Esophagus muscularis mucosa (tissue), 3 donors: ENCODE measurements at regions not wholly inside any gene's neighbourhood (a gene's known extent, or its start where the extent isn't known, plus 50 kb on each side); places are given as distances from the start of the nearest gene placed in this dataset.

Experiments used
- POLR2A ChIP-seq: fragments of 450-650 bp; IDR thresholded peaks from one replicate; pipeline ENCODE4 v1.6.1; 2017; ENCODE audit warnings: antibody characterized with exemption, moderate library complexity, mild to moderate bottlenecking, low read depth
- POLR2AphosphoS5 ChIP-seq, 2 donors: sonication (generic); formaldehyde crosslinking; IDR thresholded peaks; one replicate each; pipeline ENCODE4 v1.6.1; 2017; ENCODE audit warnings: antibody characterized with exemption in 2 of 2
- TF ChIP-seq, protein P1 (sequence below), 3 experiments: fragments of 200-600 bp in 2 of 3; fragments of 450-650 bp in 1 of 3; sonication (generic) in 2 of 3; IDR thresholded peaks; one replicate each; pipeline ENCODE4 v1.5.1; 2017 to 2019; ENCODE audit warnings: antibody characterized with exemption in 3 of 3, mild to moderate bottlenecking in 2 of 3, moderate library complexity in 1 of 3

DNA sequence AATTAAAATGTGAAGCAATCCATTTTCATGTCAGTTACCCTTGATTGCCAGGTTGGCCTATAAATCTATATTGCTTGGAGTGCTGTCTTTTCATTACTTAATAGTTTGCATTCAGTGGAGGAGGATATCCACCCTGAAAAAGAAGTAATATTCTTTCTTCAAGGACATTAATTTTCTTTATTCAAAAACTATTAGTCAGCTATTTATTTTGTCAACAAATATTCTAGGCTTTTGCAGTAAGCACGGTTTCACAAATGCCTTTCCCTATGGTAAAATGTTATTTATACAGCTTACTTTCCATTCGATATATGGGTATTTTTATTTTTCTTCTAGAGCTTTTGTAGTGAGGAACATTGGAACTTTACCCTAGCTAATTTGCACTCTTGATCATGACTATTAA, 1176.9 kb upstream of the NUDT12 start:
- TF ChIP-seq, protein P1, sequence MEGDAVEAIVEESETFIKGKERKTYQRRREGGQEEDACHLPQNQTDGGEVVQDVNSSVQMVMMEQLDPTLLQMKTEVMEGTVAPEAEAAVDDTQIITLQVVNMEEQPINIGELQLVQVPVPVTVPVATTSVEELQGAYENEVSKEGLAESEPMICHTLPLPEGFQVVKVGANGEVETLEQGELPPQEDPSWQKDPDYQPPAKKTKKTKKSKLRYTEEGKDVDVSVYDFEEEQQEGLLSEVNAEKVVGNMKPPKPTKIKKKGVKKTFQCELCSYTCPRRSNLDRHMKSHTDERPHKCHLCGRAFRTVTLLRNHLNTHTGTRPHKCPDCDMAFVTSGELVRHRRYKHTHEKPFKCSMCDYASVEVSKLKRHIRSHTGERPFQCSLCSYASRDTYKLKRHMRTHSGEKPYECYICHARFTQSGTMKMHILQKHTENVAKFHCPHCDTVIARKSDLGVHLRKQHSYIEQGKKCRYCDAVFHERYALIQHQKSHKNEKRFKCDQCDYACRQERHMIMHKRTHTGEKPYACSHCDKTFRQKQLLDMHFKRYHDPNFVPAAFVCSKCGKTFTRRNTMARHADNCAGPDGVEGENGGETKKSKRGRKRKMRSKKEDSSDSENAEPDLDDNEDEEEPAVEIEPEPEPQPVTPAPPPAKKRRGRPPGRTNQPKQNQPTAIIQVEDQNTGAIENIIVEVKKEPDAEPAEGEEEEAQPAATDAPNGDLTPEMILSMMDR (IDR thresholded peaks at IDR 0.05), result no peak
- TF ChIP-seq POLR2A, result no peak
- TF ChIP-seq POLR2AphosphoS5 (IDR thresholded peaks at IDR 0.05), result no peak
